ENCODE measurements at regions not wholly inside any gene's neighbourhood (a gene's known extent, or its start where the extent isn't known, plus 50 kb on each side); places are given as distances from the start of the nearest gene placed in this dataset.

- TF ChIP-seq SUZ12 (IDR thresholded peaks at IDR 0.05; ENCODE audit: extremely low read depth, insufficient read depth, insufficient read length) (no peak), YY1 (IDR thresholded peaks at IDR 0.05; ENCODE audit: insufficient read depth, insufficient read length) (no peak), ZNF274 (IDR thresholded peaks at IDR 0.05; ENCODE audit: low read depth, low read length) (no peak)
Observed at GRCh38 chr15:39232512-39232911, 348.4 kb upstream of the THBS1 start.
